ENCODE measurements at regions not wholly inside any gene's neighbourhood (a gene's known extent, or its start where the extent isn't known, plus 50 kb on each side); places are given as distances from the start of the nearest gene placed in this dataset.

DNA sequence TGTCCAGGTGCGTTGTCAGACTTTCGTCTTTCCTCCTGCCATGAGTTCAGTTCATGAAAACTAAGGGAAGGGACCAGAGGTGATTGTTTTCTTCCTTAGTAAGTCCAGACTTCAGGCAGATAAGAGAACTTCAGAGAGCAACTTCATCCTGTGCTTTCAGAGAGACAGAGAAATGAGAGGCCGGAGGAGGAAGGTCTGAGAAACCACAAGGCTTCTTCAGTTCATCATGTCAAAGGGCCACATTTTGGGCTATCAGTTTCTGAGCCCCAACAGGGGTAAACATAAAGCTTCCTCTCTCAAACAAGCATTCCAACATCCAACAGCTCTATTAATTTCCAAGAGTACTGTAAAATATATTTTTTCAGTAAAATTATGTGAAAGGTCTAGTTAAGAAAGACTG lies 668.4 kb upstream of the NRP1 start:
- H3K9me3 ChIP-seq (ENCODE audit: control insufficient read depth, low read depth, low read length) = no peaks in the 10 kb centered on the region
- no peak overlapping the region for H4K91ac ChIP-seq (ENCODE audit: insufficient read length, low read depth, low read length)
- H2AFZ ChIP-seq (ENCODE audit: low read length) = no peak overlapping the region
- no peak overlapping the region for H3K4me2 ChIP-seq (ENCODE audit: insufficient read depth, insufficient read length, low read length)
- Mint-ChIP-seq H3K27me3 (ENCODE audit: low read depth) (no peaks in the 10 kb centered on the region), H3K4me1 (peaks cover 4 to 9% of the 10 kb centered on the region in 2 experiments), H3K4me3 (no peak overlapping the region), H3K9me3 (no peaks in the 10 kb centered on the region), H3K27ac (no peak overlapping the region), H3K36me3 (ENCODE audit: insufficient read depth in 1 of 3, low read depth in 3 of 3) (no peaks in the 10 kb centered on the region)
- H2BK12ac ChIP-seq (ENCODE audit: insufficient read length, low read depth, low read length) = no peak overlapping the region
- no peaks in the 10 kb centered on the region for H3K4me1 ChIP-seq (ENCODE audit: insufficient read depth, low read length)
- H4K5ac ChIP-seq (ENCODE audit: insufficient read length, low read depth, low read length) = no peak overlapping the region
- H3T11ph ChIP-seq (ENCODE audit: low read length) = no peak overlapping the region
- no peaks in the 10 kb centered on the region for H3K27me3 ChIP-seq (ENCODE audit: insufficient read depth, low read length)
- H2BK15ac ChIP-seq (ENCODE audit: low read depth, low read length) = no peak overlapping the region
- H3K56ac ChIP-seq (ENCODE audit: insufficient read length, low read depth, low read length) = no peak overlapping the region
- DNase-seq = no peak
- no peaks in the 10 kb centered on the region for H3K79me2 ChIP-seq (ENCODE audit: insufficient read depth, low read length)
- H3K27ac ChIP-seq (ENCODE audit: insufficient read length, low read depth, low read length) = no peak overlapping the region
- no peak overlapping the region for H3K18ac ChIP-seq (ENCODE audit: insufficient read length, low read depth, low read length)
- H3K79me1 ChIP-seq (ENCODE audit: insufficient read depth, low read depth, low read length, poor library complexity, severe bottlenecking) = no peaks in the 10 kb centered on the region
- no peak overlapping the region for H3K4ac ChIP-seq (ENCODE audit: low read depth, low read length)
- H2BK20ac ChIP-seq (ENCODE audit: low read depth, low read length, poor library complexity, severe bottlenecking) = no peak overlapping the region
- no peak overlapping the region for H2AK5ac ChIP-seq (ENCODE audit: insufficient read length, low read length)
- no peak overlapping the region for H2BK120ac ChIP-seq (ENCODE audit: low read depth, low read length, poor library complexity, severe bottlenecking)
- no peak overlapping the region for H4K8ac ChIP-seq (replicated peaks; ENCODE audit: insufficient read length, low read depth, low read length)
- H3K9ac ChIP-seq (ENCODE audit: extremely low read depth, insufficient read length, low read length) = no peak overlapping the region
- no peak overlapping the region for H3K14ac ChIP-seq (ENCODE audit: insufficient read depth, low read length)
- TF ChIP-seq, protein P1, sequence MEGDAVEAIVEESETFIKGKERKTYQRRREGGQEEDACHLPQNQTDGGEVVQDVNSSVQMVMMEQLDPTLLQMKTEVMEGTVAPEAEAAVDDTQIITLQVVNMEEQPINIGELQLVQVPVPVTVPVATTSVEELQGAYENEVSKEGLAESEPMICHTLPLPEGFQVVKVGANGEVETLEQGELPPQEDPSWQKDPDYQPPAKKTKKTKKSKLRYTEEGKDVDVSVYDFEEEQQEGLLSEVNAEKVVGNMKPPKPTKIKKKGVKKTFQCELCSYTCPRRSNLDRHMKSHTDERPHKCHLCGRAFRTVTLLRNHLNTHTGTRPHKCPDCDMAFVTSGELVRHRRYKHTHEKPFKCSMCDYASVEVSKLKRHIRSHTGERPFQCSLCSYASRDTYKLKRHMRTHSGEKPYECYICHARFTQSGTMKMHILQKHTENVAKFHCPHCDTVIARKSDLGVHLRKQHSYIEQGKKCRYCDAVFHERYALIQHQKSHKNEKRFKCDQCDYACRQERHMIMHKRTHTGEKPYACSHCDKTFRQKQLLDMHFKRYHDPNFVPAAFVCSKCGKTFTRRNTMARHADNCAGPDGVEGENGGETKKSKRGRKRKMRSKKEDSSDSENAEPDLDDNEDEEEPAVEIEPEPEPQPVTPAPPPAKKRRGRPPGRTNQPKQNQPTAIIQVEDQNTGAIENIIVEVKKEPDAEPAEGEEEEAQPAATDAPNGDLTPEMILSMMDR (conservative IDR thresholded peaks at IDR 0.05) = no peak
- no peak overlapping the region for H3K23ac ChIP-seq (ENCODE audit: insufficient read length, low read depth, low read length)
- no peaks in the 10 kb centered on the region for H4K20me1 ChIP-seq (ENCODE audit: control insufficient read depth, insufficient read depth, insufficient read length)
- no peaks in the 10 kb centered on the region for H3K23me2 ChIP-seq (ENCODE audit: insufficient read length, low read depth, low read length, poor library complexity, severe bottlenecking)
- H2BK5ac ChIP-seq (ENCODE audit: insufficient read length, low read length) = no peak overlapping the region
- no CpG with 5 or more reads among the region's 3 CpGs for WGBS (ENCODE audit: extremely low coverage, insufficient read length, low lambda C conversion rate)

Measured in H9 (cell line).